Gastrocnemius medialis (tissue), 4 donors: ENCODE measurements at regions not wholly inside any gene's neighbourhood (a gene's known extent, or its start where the extent isn't known, plus 50 kb on each side); places are given as distances from the start of the nearest gene placed in this dataset.

ENCODE experiments used
- POLR2A ChIP-seq, 2 donors: fragments of 450-650 bp; IDR thresholded peaks; one replicate each; pipeline ENCODE4 v1.6.1; 2017; ENCODE audit warnings: antibody characterized with exemption in 2 of 2, mild to moderate bottlenecking in 2 of 2, moderate library complexity in 2 of 2
- TF ChIP-seq, protein P1 (sequence below), 5 experiments: fragments of 450-650 bp in 3 of 5; fragments of 200-600 bp in 2 of 5; sonication (generic) in 2 of 5; IDR thresholded peaks in 4 of 5; conservative IDR thresholded peaks in 1 of 5; 1 replicate in 4 of 5; 2 replicates in 1 of 5; pipeline ENCODE4 v1.5.1; 2016 to 2019; ENCODE audit warnings: antibody characterized with exemption in 5 of 5, mild to moderate bottlenecking in 3 of 5, moderate library complexity in 3 of 5

- TF ChIP-seq POLR2A (IDR thresholded peaks at IDR 0.05), result no peak
- TF ChIP-seq, protein P1, sequence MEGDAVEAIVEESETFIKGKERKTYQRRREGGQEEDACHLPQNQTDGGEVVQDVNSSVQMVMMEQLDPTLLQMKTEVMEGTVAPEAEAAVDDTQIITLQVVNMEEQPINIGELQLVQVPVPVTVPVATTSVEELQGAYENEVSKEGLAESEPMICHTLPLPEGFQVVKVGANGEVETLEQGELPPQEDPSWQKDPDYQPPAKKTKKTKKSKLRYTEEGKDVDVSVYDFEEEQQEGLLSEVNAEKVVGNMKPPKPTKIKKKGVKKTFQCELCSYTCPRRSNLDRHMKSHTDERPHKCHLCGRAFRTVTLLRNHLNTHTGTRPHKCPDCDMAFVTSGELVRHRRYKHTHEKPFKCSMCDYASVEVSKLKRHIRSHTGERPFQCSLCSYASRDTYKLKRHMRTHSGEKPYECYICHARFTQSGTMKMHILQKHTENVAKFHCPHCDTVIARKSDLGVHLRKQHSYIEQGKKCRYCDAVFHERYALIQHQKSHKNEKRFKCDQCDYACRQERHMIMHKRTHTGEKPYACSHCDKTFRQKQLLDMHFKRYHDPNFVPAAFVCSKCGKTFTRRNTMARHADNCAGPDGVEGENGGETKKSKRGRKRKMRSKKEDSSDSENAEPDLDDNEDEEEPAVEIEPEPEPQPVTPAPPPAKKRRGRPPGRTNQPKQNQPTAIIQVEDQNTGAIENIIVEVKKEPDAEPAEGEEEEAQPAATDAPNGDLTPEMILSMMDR (IDR thresholded peaks at IDR 0.05 in 4 of 5, conservative IDR thresholded peaks at IDR 0.05 in 1 of 5), result no peak
Measured at GRCh38 chr14:25122843-25123242, 72.9 kb upstream of the STXBP6 start.
